HFFc6 (cell line): ENCODE measurements at regions not wholly inside any gene's neighbourhood (a gene's known extent, or its start where the extent isn't known, plus 50 kb on each side); places are given as distances from the start of the nearest gene placed in this dataset.

ENCODE experiments used
- DNase-seq: peaks from one replicate; pipeline ENCODE4 v3.0.0-alpha.2; 2018
- H3K27ac Mint-ChIP-seq: 2 replicates; pipeline ENCODE4 v1.8.0; 2020; ENCODE audit warnings: mild to moderate bottlenecking, mixed read lengths
- H3K27me3 Mint-ChIP-seq: 2 replicates; pipeline ENCODE4 v1.8.0; 2021; ENCODE audit warnings: mild to moderate bottlenecking, moderate library complexity, mixed read lengths; ENCODE audit not compliant: insufficient read depth
- H3K36me3 Mint-ChIP-seq: 2 replicates; pipeline ENCODE4 v1.8.0; 2021; ENCODE audit warnings: low read depth, mixed read lengths
- H3K4me1 Mint-ChIP-seq: 2 replicates; pipeline ENCODE4 v1.8.0; 2020; ENCODE audit warnings: low read depth, mixed read lengths
- H3K4me3 Mint-ChIP-seq: 2 replicates; pipeline ENCODE4 v1.8.0; 2020; ENCODE audit warnings: mild to moderate bottlenecking, moderate library complexity, mixed read lengths
- H3K9me3 Mint-ChIP-seq: 2 replicates; pipeline ENCODE4 v1.8.0; 2020; ENCODE audit warnings: mild to moderate bottlenecking, mixed read lengths
- TF ChIP-seq, protein P1 (sequence below): fragments of 200-600 bp; sonication (generic); IDR thresholded peaks from 2 replicates; pipeline ENCODE4 v1.5.0; 2021; ENCODE audit warnings: antibody characterized with exemption, mild to moderate bottlenecking

DNA sequence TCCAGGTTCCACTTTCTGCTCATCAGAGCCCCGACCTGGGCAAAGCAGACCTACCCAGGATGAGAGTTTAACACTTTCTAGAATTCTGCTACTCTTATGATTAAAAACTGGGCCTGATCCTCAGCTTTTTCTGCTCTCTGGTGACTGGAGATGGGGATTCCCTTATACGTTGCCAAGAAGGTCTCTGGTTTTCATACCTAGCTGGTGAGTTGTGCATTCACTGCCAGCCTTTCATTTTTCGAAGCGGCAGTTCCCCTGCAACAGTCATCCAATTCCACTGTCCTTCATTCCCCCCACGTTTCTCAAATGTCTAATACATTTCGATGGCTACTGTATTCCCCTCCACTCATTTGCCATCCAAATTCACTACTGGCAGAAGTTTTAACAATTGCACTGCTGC lies 135.3 kb downstream of the ADSS2 start:
- TF ChIP-seq, protein P1, sequence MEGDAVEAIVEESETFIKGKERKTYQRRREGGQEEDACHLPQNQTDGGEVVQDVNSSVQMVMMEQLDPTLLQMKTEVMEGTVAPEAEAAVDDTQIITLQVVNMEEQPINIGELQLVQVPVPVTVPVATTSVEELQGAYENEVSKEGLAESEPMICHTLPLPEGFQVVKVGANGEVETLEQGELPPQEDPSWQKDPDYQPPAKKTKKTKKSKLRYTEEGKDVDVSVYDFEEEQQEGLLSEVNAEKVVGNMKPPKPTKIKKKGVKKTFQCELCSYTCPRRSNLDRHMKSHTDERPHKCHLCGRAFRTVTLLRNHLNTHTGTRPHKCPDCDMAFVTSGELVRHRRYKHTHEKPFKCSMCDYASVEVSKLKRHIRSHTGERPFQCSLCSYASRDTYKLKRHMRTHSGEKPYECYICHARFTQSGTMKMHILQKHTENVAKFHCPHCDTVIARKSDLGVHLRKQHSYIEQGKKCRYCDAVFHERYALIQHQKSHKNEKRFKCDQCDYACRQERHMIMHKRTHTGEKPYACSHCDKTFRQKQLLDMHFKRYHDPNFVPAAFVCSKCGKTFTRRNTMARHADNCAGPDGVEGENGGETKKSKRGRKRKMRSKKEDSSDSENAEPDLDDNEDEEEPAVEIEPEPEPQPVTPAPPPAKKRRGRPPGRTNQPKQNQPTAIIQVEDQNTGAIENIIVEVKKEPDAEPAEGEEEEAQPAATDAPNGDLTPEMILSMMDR = no peak
- peak; percentile 54 for DNase-seq
- H3K4me1 Mint-ChIP-seq = peaks cover 29% of the 10 kb centered on the region
- H3K27me3 Mint-ChIP-seq = no peaks in the 10 kb centered on the region; the same call in none of the 2 replicates
- H3K36me3 Mint-ChIP-seq = 0 out of 2 replicates have a peak, but pooled peaks cover 8% of the 10 kb centered on the region
- H3K9me3 Mint-ChIP-seq = no peaks in the 10 kb centered on the region
- no peak overlapping the region for H3K4me3 Mint-ChIP-seq
- H3K27ac Mint-ChIP-seq = no peak overlapping the region; the same call in 1 of the 2 replicates

DNA sequence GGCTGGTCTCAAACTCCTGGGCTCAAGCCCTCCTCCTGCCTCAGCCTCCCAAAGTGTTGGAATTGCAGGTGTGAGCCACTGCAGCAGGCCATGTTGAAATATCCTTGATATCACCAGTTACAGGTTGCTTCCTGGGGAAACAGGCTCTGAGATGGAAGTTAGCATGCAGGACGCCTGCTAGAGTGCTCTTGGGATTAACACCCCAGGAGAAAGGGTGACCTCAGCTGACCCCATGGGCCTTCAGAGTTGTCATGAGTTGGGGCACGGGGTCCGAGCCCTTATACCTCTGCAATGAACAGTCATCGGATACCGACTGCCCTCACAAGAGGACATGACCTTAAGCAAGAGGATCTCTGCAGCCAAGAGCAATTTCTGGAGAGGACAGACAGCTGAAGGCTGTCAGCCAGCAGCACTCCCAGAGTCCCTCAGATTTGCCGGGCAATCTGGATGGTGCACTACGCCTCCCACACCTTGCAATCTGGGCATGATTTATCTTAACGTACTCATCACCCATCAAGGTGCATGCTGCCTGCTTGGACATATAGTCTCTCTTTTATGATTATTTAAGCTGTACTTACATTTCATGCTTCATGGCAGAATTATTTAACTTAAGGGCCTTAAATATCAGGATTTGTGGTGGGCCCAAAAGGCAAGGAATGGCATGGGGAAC lies 134.6 kb downstream of the ADSS2 start:
- Mint-ChIP-seq H3K9me3 (no peaks in the 10 kb centered on the region), H3K4me3 (no peak overlapping the region), H3K27ac (no peak overlapping the region), H3K36me3 (0 out of 2 replicates have a peak, but pooled peaks cover 8% of the 10 kb centered on the region), H3K27me3 (no peaks in the 10 kb centered on the region; the same call in none of the 2 replicates), H3K4me1 (peaks cover 36% of the 10 kb centered on the region)
- no peak for DNase-seq
- TF ChIP-seq, protein P1 = no peak

DNA sequence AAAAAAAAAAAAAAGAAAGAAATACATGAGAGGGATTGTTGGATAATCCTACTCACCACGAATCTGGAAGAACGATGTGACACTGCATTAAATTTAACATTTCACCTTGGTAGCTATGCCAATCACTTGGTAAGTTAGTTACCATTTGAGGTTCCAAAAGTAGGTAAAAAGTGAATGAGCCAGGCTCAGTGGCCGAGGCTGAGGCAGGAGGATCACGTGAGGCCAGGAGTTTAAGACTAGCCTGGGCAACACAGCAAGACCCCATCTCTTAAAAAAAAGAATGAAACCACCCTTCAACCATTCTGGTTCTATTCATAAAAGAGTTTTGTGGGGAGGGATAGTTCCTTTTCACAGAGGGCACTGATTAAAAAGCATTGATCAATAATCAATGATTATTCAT lies 133.6 kb downstream of the ADSS2 start:
- H3K27me3 Mint-ChIP-seq = no peaks in the 10 kb centered on the region; the same call in none of the 2 replicates
- peaks cover 13% of the 10 kb centered on the region; the same call in 1 of the 2 replicates for H3K36me3 Mint-ChIP-seq
- no peaks in the 10 kb centered on the region for H3K9me3 Mint-ChIP-seq
- no peak overlapping the region for H3K4me3 Mint-ChIP-seq
- H3K27ac Mint-ChIP-seq = no peak overlapping the region
- peaks cover 46% of the 10 kb centered on the region for H3K4me1 Mint-ChIP-seq
- DNase-seq = no peak
- TF ChIP-seq, protein P1 = no peak

DNA sequence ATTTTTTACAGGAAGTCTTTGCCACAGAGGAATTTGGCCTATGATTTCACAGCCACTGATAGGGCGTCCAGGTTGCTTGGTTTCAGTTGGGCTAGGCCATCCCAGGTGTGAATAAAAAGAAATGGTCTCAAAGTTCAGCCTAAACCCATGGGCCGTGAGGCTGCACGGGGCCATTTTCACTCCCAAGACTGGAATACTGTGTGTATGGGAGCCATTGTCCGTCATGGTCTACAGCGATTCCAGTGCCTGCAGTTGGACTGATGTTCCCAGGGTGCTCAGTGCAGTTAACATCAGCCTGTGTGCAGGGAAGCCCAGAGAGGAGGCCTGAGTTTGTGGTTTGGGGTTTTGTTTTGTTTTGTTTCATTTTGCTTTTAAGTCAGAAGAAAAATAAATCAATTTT lies 133.2 kb downstream of the ADSS2 start:
- H3K36me3 Mint-ChIP-seq = peaks cover 13% of the 10 kb centered on the region; the same call in 1 of the 2 replicates
- H3K9me3 Mint-ChIP-seq = no peaks in the 10 kb centered on the region
- no peak overlapping the region for H3K4me3 Mint-ChIP-seq
- no peak for DNase-seq
- TF ChIP-seq, protein P1 = no peak
- no peaks in the 10 kb centered on the region; the same call in none of the 2 replicates for H3K27me3 Mint-ChIP-seq
- H3K27ac Mint-ChIP-seq = no peak overlapping the region
- H3K4me1 Mint-ChIP-seq = peaks cover 50% of the 10 kb centered on the region

DNA sequence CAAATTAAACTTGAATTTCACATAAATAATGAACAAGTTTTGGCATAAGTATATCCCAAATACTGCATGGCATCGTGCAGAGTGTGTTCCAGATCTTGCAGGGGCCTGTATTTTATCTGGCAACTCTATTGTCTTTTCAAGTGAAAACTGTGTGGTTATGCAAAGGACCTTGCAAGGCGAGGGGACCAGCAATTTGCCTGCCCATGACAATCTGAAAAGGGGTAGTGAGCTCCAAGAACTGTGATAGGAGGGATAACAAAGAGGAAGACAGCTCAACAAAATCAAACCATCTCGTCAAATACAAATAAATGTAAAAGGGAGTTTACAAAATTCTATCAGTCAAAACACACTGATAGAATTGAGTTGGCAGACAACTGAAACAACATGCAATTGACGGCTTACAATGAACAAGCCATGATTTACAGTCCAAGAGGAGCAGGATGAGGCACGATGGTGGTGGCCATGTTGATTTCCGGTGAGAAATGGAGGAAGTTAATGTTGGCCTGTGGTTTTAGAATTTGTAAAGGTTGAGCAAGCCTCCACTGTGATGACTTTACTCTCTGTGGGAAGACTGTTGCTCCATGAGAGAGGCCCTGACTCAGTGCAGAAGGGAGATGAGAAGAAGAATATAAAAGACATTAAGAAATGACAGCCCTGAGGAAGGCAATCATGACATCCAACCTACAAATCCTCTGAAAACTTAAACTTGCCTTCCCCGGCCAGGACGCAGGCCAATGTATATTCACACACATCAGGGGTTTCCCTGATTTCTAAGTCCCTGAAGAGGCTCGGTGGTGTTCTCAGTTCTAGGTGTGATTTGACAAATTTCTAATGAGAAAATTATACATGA lies 132.2 kb downstream of the ADSS2 start:
- Mint-ChIP-seq H3K27me3 (peaks cover 2% of the 10 kb centered on the region), H3K36me3 (peaks cover 13% of the 10 kb centered on the region; the same call in 1 of the 2 replicates), H3K4me3 (peak overlapping the region; percentile 52), H3K4me1 (peaks cover 60% of the 10 kb centered on the region), H3K27ac (peak overlapping the region; percentile 92), H3K9me3 (no peaks in the 10 kb centered on the region)
- DNase-seq = peak; percentile 73
- TF ChIP-seq, protein P1 = no peak
